ENCODE measurements at regions not wholly inside any gene's neighbourhood (a gene's known extent, or its start where the extent isn't known, plus 50 kb on each side); places are given as distances from the start of the nearest gene placed in this dataset.

DNA sequence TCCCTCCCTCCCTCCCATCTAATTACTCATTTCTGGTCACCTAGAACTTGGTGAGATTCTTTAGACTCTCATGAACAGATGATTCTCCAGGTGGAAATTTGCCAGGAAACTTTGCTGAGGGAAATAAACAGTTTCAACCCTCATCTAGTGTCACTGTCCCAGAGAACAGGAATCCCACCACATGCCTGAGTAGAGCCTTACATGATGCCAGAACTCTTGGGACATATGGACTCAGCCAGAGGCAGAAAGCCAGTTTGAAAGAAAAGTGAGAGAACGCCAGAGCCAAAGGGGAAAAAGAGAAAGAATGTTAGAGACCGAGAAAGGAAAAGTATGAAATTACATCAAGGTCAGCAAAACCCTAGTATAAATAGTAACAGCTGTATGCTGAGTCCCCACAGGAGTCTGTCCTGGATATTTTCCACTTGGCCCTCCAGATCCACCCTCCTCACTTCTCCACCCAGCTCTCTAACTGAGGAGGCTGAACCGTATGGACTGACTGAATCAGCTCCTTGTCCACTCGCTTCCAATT is 127.5 kb upstream of the COL21A1 start:
- Histone ChIP-seq H3K9me3 (ENCODE audit: insufficient read depth in 2 of 2, low read depth in 1 of 2, low read length in 1 of 2) (no peaks in the 10 kb centered on the region), H4K5ac (ENCODE audit: insufficient read length, low read depth, low read length) (no peak overlapping the region), H3K79me1 (ENCODE audit: low read depth, low read length) (no peaks in the 10 kb centered on the region), H4K20me1 (replicated peaks in 1 of 2; ENCODE audit: control insufficient read depth in 1 of 2, insufficient read depth in 2 of 2, low read length in 2 of 2) (no peaks in the 10 kb centered on the region), H3K4ac (replicated peaks; ENCODE audit: insufficient read length, low read depth, low read length) (no peak overlapping the region), H3K14ac (ENCODE audit: insufficient read length) (no peak overlapping the region), H3K9ac (replicated peaks in 1 of 4; ENCODE audit: extremely low read depth in 1 of 4, low read depth in 3 of 4, low read length in 3 of 4) (no peak overlapping the region), H3K36me3 (ENCODE audit: control insufficient read depth in 2 of 4, insufficient read depth in 4 of 4, low read length in 3 of 4) (no peaks in the 10 kb centered on the region), H3K27ac (ENCODE audit: low read depth, low read length) (no peak overlapping the region), H4K8ac (ENCODE audit: extremely low read depth, insufficient read depth, low read length) (no peak overlapping the region), H2BK15ac (ENCODE audit: low read length) (no peak overlapping the region), H2BK12ac (ENCODE audit: low read depth, low read length) (no peak overlapping the region), H2AFZ (ENCODE audit: low read length) (no peak overlapping the region), H3K79me2 (ENCODE audit: control insufficient read depth in 1 of 2, insufficient read depth in 2 of 2, low read length in 2 of 2) (no peaks in the 10 kb centered on the region), H3K18ac (ENCODE audit: extremely low read depth, low read length) (no peak overlapping the region), H3K23me2 (ENCODE audit: low read depth, low read length) (no peaks in the 10 kb centered on the region), H3K23ac (ENCODE audit: insufficient read length) (no peak overlapping the region), H4K91ac (replicated peaks; ENCODE audit: insufficient read length, low read length) (no peak overlapping the region), H3K56ac (replicated peaks; ENCODE audit: insufficient read length, low read depth, low read length) (no peak overlapping the region), H2BK120ac (replicated peaks; ENCODE audit: low read depth, low read length) (no peak overlapping the region), H3K27me3 (replicated peaks in 1 of 4; ENCODE audit: control insufficient read depth in 3 of 4, extremely low read depth in 1 of 4, insufficient read depth in 3 of 4, low read length in 3 of 4) (no peaks in the 10 kb centered on the region), H2BK5ac (ENCODE audit: low read depth, low read length) (no peak overlapping the region), H2BK20ac (ENCODE audit: low read length) (no peak overlapping the region), H3K4me1 (replicated peaks in 1 of 4; ENCODE audit: control insufficient read depth in 3 of 4, insufficient read depth in 4 of 4, low read length in 3 of 4) (no peaks in the 10 kb centered on the region), H3K4me2 (ENCODE audit: insufficient read depth in 1 of 2, low read depth in 2 of 2, low read length in 2 of 2) (no peak overlapping the region), H3K4me3 (ENCODE audit: extremely low read depth in 1 of 4, insufficient read depth in 2 of 4, low read depth in 3 of 4, low read length in 4 of 4) (no peak overlapping the region), H2AK5ac (ENCODE audit: low read depth, low read length) (no peak overlapping the region)
- 88% methylated on average over 4 of the region's 4 CpGs; no CpG with 5 or more reads in 1 of the 2 experiments for WGBS, 2 experiments (ENCODE audit: extremely low coverage in 1 of 2, insufficient coverage in 1 of 2, insufficient read length in 1 of 2, insufficient replicate concordance in 2 of 2, low coverage in 1 of 2, low lambda C conversion rate in 2 of 2, missing lambda C conversion rate in 1 of 2)
- FAIRE-seq, result no peak
- ChIA-PET CTCF (ENCODE audit: partially characterized antibody) (interaction anchor here (1.5 kb wide), 1 partner anchor 9 kb away, joined by 3 read pairs; no protein-coding TSS in a partner anchor), POLR2A (ENCODE audit: partially characterized antibody) (no interaction called here)
- no peak for DNase-seq (ENCODE audit: low read depth in 1 of 2, low spot score in 2 of 2)
- TF ChIP-seq SP1 (IDR thresholded peaks at IDR 0.05; ENCODE audit: low read depth, low read length) (no peak), BACH1 (IDR thresholded peaks at IDR 0.05; ENCODE audit: low read length) (no peak)
